Nephron (organoid): ENCODE measurements at regions not wholly inside any gene's neighbourhood (a gene's known extent, or its start where the extent isn't known, plus 50 kb on each side); places are given as distances from the start of the nearest gene placed in this dataset.
"Not testable (repeated sequence)": the region's sequence is repeated elsewhere in the genome, so short reads cannot be mapped to it uniquely, and the experiment has no call there.

Experiments used
- H3K27ac Mint-ChIP-seq, 3 experiments: 2 replicates each; pipeline ENCODE4 v1.8.0; 2020; ENCODE audit warnings: mixed read lengths in 3 of 3, mild to moderate bottlenecking in 2 of 3, moderate library complexity in 1 of 3
- H3K27me3 Mint-ChIP-seq: 2 replicates; pipeline ENCODE4 v1.8.0; 2021; ENCODE audit warnings: low read depth, mild to moderate bottlenecking, moderate library complexity, mixed read lengths
- H3K36me3 Mint-ChIP-seq: 2 replicates; pipeline ENCODE4 v1.8.0; 2020; ENCODE audit warnings: low read depth, mixed read lengths
- H3K4me1 Mint-ChIP-seq: 2 replicates; pipeline ENCODE4 v1.8.0; 2020; ENCODE audit warnings: mixed read lengths
- H3K4me3 Mint-ChIP-seq, 3 experiments: 2 replicates each; pipeline ENCODE4 v1.8.0; 2020; ENCODE audit warnings: mild to moderate bottlenecking in 3 of 3, mixed read lengths in 3 of 3, moderate library complexity in 2 of 3
- H3K9me3 Mint-ChIP-seq: 2 replicates; pipeline ENCODE4 v1.8.0; 2020; ENCODE audit warnings: mixed read lengths
- TF ChIP-seq, protein P1 (sequence below), 3 experiments: fragments of 200-600 bp; sonication (generic); IDR thresholded peaks; one replicate each; pipeline ENCODE4 v1.5.0; 2021; ENCODE audit warnings: antibody characterized with exemption in 3 of 3; ENCODE audit not compliant: unreplicated experiment in 3 of 3

DNA sequence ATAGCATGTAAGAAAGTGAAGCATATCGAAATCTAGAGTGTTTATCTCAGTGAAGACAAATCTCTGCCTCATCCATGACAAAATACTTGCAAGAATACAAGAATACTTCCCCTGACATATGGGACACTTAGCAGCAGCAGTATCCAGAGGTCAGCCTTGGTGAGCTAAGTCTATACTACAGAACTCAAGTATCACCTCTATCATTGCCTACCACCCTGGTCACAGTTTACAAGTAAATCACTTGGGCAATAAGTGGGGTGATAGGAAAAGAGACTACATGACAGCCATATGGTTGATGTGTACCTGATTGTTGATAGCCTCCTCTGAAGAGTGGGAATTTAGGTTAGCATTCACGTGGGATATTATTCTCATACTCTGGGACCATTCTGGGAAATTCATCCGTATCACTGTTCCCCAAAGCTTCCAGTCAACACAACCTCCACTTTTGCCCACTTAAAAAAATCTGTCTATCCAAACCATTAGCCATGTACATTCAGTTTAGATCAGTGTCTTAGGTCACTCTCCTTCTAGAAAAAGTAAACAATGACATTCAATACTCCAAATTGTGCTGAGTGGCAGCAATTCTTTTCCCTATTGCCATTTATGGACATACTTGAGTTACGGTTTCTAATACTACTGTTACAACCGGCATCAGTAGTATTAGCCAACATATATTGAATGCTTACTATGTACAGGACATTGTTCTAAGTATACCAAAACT is 118.2 kb upstream of the PRSS16 start:
- peak overlapping the region; percentile 20 to 50 (median 50) for H3K27ac Mint-ChIP-seq
- peaks cover 2% of the 10 kb centered on the region for H3K36me3 Mint-ChIP-seq
- TF ChIP-seq, protein P1, sequence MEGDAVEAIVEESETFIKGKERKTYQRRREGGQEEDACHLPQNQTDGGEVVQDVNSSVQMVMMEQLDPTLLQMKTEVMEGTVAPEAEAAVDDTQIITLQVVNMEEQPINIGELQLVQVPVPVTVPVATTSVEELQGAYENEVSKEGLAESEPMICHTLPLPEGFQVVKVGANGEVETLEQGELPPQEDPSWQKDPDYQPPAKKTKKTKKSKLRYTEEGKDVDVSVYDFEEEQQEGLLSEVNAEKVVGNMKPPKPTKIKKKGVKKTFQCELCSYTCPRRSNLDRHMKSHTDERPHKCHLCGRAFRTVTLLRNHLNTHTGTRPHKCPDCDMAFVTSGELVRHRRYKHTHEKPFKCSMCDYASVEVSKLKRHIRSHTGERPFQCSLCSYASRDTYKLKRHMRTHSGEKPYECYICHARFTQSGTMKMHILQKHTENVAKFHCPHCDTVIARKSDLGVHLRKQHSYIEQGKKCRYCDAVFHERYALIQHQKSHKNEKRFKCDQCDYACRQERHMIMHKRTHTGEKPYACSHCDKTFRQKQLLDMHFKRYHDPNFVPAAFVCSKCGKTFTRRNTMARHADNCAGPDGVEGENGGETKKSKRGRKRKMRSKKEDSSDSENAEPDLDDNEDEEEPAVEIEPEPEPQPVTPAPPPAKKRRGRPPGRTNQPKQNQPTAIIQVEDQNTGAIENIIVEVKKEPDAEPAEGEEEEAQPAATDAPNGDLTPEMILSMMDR (IDR thresholded peaks at IDR 0.05; ENCODE audit: unreplicated experiment in 3 of 3): no peak
- H3K27me3 Mint-ChIP-seq: no peaks in the 10 kb centered on the region
- H3K4me1 Mint-ChIP-seq: peaks cover 29% of the 10 kb centered on the region
- H3K9me3 Mint-ChIP-seq: no peaks in the 10 kb centered on the region
- H3K4me3 Mint-ChIP-seq: peak overlapping the region in 2 of 3 experiments; percentile 16 to 43

- H3K36me3 Mint-ChIP-seq: no peaks in the 10 kb centered on the region
- H3K9me3 Mint-ChIP-seq: no peaks in the 10 kb centered on the region
- no peak overlapping the region for H3K27ac Mint-ChIP-seq
- peaks cover 29% of the 10 kb centered on the region for H3K4me1 Mint-ChIP-seq
- no peak overlapping the region for H3K4me3 Mint-ChIP-seq
- TF ChIP-seq, protein P1 (IDR thresholded peaks at IDR 0.05; ENCODE audit: unreplicated experiment in 3 of 3): no peak
- H3K27me3 Mint-ChIP-seq: no peaks in the 10 kb centered on the region
These were observed 117.6 kb upstream of the PRSS16 start for GRCh38 chr6:27129917-27130316.

DNA sequence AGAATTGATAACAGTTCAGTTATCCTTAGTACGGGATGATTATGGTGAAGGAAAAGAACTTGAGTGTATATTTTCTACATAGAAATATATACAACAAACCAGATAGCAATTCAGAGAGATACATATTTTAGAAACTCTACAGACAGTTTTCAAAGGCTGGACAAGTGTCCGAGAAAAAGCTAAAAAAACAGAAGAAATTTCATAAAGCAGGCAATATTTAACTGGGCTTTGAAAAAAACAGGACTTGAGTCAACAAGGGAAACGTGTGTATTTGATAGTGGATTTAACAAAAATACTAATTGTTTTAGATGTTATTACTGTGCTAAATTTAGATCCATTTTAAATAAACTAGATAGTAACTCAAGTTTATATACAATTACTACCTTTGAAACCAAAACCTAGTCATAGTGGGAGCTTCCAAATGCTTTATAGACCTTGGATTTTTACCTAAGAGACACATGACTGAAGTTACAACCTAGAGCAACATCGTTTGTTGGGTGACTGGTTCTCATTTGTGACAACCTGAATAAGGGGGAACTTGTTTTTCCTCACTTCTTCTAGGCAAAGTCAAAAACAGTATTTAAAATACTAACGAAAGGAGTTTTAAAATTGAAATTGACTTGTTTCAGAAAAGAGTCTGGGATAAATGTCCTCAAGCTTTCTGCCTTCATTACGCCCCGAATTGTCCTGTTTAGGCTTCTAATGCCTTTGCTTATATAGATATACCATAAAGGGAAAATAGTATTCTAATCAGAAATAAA is 116.7 kb upstream of the PRSS16 start:
- H3K27me3 Mint-ChIP-seq: no peaks in the 10 kb centered on the region

DNA sequence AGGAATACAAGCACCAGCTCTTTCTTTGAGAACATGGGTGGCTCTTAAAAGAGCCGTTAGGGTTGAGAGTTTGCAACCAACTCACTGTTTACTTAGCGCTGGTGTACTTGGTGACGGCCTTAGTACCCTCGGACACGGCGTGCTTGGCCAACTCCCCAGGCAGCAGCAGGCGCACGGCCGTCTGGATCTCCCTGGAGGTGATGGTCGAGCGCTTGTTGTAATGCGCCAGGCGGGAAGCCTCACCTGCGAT is 115.3 kb upstream of the PRSS16 start:
- H3K9me3 Mint-ChIP-seq, H3K27me3 Mint-ChIP-seq, H3K4me3 Mint-ChIP-seq, H3K36me3 Mint-ChIP-seq, H3K27ac Mint-ChIP-seq: not testable (repeated sequence)
- H3K4me1 Mint-ChIP-seq: peaks cover 28% of the 10 kb centered on the region

More for the DNA sequence above, 116.7 kb upstream of the PRSS16 start:
- peaks cover 33% of the 10 kb centered on the region for H3K4me1 Mint-ChIP-seq
- no peak overlapping the region for H3K27ac Mint-ChIP-seq
- no peak overlapping the region for H3K4me3 Mint-ChIP-seq
- no peaks in the 10 kb centered on the region for H3K9me3 Mint-ChIP-seq
- no peaks in the 10 kb centered on the region for H3K36me3 Mint-ChIP-seq
- TF ChIP-seq, protein P1 (IDR thresholded peaks at IDR 0.05; ENCODE audit: unreplicated experiment in 3 of 3): no peak

DNA sequence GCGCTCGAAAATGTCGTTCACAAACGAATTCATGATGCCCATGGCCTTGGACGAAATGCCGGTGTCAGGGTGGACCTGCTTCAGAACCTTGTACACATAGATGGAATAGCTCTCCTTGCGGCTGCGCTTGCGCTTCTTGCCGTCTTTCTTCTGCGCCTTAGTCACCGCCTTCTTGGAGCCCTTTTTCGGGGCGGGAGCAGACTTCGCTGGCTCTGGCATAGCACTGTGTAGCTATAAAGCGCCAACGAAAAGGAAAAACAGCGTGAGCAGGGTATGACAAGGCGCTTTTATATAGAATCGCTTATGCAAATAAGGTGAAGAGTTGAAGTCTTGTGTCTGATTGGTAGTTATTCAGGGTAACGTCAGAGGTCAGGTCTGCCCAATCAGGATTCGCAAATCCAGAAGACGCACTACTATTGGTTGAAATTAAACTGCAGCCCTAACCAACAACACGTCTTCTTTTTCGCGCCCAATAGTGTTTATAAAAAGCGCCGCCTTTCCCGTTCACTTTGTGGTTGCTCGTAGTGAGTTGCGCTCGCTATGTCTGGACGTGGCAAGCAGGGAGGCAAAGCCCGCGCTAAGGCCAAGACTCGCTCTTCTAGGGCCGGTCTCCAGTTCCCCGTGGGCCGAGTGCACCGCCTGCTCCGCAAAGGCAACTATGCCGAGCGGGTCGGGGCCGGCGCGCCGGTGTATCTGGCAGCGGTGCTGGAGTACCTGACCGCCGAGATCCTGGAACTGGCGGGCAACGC is 114.8 kb upstream of the PRSS16 start:
- H3K36me3 Mint-ChIP-seq: no peaks in the 10 kb centered on the region
- H3K4me3 Mint-ChIP-seq: no peak overlapping the region
- H3K27ac Mint-ChIP-seq: no peak overlapping the region
- no peaks in the 10 kb centered on the region for H3K9me3 Mint-ChIP-seq
- TF ChIP-seq, protein P1 (IDR thresholded peaks at IDR 0.05; ENCODE audit: unreplicated experiment in 3 of 3): no peak
- H3K4me1 Mint-ChIP-seq: peaks cover 24% of the 10 kb centered on the region
- H3K27me3 Mint-ChIP-seq: no peaks in the 10 kb centered on the region
